GM12865 (cell line): ENCODE measurements at regions not wholly inside any gene's neighbourhood (a gene's known extent, or its start where the extent isn't known, plus 50 kb on each side); places are given as distances from the start of the nearest gene placed in this dataset.

Experiments used
- DNase-seq: peaks from one replicate; pipeline ENCODE4 v3.0.0; 2010; ENCODE audit warnings: low read depth
- H3K4me3 ChIP-seq: 2 replicates; pipeline ENCODE4 v1.5.1; 2011; ENCODE audit warnings: mild to moderate bottlenecking, low read depth, low read length, control low read depth
- TF ChIP-seq, protein P1 (sequence below): IDR thresholded peaks from 2 replicates; pipeline ENCODE4 v1.5.1; 2011; ENCODE audit warnings: low read length, control low read depth, low read depth, inconsistent platforms; ENCODE audit not compliant: insufficient read depth; ENCODE audit errors: missing control alignments

DNA sequence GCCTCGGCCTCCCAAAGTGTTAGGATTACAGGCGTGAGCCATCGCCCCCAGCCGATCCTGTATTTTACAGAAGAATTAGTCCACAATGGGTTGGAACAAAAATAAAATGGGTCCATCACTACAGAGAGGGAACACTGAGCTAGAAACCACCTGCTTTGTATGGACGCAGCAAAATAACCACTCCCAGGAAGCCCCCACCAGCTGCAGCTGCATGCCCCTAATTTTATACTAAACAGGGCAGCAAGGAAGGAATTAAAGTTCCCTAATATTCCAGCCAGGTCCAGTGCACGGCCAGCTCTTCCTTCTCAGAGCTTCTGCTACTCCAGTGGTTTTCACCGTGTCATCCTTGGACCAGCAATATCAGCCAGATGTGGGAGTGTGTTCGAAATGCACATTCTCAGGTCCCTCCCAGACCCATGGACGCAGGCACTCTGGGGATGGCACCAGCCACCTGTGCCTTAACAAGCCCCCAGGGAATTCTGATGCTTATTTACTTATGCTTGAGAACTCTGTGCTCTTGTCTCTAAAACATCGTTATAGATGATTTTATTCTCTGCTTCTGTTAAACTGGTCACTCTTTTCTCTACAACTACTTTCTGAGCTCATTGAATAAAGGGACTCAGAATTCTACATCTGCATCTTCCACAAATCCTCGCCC, 189.5 kb upstream of the SLC24A3 start:
- DNase-seq: no peak
- TF ChIP-seq, protein P1, sequence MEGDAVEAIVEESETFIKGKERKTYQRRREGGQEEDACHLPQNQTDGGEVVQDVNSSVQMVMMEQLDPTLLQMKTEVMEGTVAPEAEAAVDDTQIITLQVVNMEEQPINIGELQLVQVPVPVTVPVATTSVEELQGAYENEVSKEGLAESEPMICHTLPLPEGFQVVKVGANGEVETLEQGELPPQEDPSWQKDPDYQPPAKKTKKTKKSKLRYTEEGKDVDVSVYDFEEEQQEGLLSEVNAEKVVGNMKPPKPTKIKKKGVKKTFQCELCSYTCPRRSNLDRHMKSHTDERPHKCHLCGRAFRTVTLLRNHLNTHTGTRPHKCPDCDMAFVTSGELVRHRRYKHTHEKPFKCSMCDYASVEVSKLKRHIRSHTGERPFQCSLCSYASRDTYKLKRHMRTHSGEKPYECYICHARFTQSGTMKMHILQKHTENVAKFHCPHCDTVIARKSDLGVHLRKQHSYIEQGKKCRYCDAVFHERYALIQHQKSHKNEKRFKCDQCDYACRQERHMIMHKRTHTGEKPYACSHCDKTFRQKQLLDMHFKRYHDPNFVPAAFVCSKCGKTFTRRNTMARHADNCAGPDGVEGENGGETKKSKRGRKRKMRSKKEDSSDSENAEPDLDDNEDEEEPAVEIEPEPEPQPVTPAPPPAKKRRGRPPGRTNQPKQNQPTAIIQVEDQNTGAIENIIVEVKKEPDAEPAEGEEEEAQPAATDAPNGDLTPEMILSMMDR: no peak
- no peak overlapping the region for H3K4me3 ChIP-seq

DNA sequence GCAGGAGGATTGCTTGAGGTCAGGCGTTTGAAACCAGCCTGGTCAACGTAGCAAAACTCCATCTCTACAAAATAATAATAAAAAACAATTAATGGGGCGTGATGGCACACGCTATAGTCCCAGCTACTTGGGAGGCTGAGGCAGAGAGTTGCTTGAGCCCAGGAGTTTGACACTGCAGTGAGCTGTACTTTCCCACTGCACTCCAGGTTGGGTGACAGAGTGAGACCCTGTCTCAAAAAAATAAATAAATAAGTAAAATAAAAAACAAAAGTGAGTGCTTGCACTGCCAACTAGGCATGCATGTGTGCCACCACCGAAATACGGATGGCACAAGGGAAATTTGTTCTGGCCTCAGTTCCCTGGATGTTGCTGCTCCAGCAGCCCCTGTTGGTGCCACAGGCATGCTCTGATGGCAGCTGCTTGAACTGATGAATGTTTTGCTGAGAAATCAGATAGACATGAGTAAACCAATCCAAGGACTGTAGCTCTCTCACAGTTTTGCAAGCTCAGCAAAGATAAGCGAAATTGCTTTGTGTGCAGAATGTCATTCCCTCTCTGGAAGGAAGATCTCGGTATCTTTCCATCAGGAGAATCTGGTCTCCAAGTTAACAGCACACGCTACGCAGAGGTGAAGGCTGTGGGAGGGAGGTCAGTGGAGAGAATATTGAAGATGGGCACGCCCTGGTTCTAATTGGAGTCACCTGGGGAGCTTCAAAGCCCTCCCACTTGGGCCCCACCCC, 188.0 kb upstream of the SLC24A3 start:
- no peak overlapping the region for H3K4me3 ChIP-seq
- no peak for DNase-seq
- TF ChIP-seq, protein P1: no peak

DNA sequence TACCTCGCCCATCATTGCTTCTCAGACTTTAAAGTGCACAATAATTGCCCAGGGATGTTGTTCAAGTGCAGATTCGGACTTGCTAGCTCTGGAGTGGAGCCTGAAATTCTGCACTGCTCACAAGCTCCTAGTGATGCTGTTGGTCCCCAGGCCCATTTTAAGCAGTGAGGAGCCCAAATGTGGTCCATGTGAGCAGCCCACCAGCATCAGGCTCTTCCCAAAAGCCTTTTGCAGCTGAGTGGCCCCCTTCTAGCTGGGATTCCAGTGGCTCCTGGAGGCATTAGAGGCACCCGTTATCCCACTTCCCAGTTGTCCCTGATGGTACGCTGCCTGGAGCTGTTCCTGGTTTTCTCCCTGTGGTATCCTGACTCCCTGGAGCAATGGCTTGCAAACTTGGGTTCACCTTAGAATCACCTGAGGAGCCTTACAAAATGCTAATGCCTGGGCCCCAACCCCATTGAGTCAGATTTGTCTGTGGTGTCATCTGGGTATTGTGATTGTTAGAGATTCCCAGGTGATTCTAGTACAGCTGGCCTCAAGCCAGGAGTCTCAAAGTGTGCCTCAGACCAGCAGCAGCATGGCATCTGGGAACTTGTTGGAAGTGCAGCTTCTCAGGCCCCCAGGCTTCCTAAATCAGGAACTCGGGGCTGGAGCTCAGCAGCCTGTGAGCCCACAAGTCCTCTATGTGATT, 186.9 kb upstream of the SLC24A3 start:
- H3K4me3 ChIP-seq: no peak overlapping the region
- no peak for DNase-seq

DNA sequence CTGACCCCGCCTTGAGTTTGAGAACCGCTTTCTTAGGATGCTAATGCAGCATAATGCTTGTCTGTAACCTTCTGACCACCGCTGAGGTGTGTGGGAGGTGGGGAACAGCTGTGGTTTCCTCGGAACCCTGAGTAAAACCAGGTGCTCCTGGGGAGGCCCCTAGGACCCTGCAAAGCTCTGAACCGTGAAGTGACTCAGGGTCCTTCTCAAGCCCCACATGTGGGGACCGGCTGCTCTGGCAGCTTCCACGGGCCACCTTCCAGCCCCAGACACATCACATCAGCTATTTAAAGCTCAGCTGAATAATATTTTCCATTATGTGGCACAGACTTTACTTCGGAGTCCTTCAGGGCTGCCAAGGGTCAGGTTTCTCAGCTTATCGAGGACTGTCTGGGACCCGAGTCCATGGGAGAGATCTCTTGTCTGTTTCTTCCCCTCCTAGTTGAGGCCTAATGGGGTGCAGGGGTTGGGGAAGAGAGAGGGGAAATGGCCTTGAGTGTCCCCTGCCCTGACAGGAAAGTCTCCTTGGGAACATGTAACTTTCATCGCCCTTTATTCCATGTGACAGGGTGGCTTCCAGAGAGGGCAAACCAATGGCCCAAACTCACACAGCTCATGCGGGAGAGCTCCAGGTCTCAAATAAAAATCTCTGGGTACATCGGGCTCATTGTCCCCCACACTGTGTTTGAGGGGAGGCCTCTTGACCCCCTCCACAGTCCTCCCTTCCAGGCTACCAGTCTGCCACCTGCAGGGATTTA, 186.1 kb upstream of the SLC24A3 start:
- DNase-seq: peak; percentile 56
- no peak overlapping the region for H3K4me3 ChIP-seq
- TF ChIP-seq, protein P1: no peak

More for the DNA sequence above, 186.9 kb upstream of the SLC24A3 start:
- TF ChIP-seq, protein P1: no peak

DNA sequence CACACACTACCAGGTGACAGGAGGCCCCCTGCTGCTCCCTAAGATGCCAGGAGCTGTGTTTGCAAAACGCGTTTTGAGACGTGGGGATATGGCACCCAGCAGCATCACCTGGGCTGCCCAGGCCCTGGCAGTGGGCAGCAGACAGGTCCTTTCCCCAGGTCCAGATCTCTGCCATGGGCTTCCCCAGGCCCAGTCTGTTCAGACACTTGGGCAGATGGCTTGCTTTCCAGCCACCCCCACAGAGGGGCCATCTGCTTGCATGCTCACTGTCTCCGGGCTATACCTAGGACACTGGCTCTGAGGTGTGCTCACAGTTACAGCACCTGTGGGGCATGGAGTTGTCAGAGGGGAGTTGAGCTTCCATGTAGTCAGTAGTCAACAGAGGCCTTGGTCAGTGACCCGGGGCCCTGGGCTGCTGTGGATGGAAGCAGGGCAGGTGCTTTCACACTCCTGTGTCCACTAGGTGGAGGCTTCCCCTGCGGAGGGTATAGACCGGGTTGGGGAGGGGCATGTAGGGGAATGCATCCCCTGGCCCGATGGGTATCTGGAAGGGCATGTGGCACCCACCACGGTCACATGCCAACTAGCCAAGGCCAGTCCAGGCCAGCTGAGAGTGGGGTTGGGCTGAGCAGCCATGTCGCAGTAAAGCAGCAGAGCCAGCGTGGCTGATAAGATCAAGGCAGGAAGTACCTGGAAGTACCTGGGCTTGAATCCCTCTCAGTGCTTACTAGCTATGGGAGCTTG, 185.4 kb upstream of the SLC24A3 start:
- no peak for DNase-seq
- no peak overlapping the region for H3K4me3 ChIP-seq
- TF ChIP-seq, protein P1: no peak

DNA sequence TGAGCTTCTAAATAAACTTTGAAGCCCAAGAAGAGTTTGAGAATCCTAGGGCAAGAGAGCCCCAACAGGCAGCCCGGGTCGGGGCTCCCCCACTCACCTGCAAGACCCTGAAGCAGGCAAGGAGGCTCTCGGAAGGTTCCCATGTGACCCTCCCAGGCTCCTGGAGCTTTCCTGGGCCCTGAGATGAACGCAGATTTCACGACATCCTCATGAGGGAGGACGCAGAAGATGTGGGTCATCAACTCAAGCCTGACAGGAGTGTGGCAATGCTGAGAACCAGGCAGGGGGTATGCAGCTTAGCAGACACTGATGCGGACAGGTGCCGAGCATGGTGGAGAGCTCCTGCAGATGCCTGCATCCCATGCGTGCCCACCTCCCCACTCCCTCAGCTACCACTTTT, 184.5 kb upstream of the SLC24A3 start:
- no peak overlapping the region for H3K4me3 ChIP-seq
- no peak for DNase-seq
- TF ChIP-seq, protein P1: no peak
